ENCODE measurements at regions not wholly inside any gene's neighbourhood (a gene's known extent, or its start where the extent isn't known, plus 50 kb on each side); places are given as distances from the start of the nearest gene placed in this dataset.

DNA sequence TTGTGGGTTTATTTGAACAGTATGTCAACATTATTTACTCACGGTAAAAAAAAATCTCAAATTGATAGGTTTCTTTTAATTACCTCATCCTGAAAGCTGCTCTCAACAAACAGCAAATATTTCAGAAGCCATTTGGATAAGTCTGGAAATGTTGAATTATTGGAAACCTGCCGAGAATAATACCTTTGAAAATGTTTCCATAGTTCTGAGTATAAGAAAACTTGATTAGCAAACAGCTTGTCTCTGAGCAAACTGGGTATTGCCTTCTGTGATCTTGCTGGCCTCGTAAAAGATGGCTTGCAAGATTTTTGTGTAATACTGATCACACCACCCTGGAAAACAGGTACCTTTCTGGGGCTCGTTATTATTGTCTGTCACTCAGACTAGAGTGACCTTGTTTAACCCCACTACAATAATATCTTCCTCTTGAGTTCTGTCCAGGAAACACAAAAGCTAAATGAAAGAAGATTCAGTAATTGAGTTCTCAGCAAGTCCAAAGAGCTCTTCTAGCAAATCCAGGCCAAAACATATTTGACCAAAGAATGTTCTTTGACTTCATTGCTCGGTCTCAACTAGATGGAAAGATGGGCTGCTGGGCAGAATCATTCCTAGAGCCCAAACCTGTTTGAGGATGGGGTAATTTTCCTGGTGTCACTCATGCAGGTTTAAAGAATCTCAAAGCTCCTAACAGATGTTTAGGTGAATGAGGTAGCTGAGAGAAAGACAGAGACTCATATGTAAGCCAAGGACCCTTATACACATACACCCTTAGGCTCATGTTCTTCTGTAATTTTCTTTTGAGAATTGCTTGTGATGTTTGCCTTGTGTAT is 255.6 kb upstream of the JADE1 start:
- TF ChIP-seq, protein P1, sequence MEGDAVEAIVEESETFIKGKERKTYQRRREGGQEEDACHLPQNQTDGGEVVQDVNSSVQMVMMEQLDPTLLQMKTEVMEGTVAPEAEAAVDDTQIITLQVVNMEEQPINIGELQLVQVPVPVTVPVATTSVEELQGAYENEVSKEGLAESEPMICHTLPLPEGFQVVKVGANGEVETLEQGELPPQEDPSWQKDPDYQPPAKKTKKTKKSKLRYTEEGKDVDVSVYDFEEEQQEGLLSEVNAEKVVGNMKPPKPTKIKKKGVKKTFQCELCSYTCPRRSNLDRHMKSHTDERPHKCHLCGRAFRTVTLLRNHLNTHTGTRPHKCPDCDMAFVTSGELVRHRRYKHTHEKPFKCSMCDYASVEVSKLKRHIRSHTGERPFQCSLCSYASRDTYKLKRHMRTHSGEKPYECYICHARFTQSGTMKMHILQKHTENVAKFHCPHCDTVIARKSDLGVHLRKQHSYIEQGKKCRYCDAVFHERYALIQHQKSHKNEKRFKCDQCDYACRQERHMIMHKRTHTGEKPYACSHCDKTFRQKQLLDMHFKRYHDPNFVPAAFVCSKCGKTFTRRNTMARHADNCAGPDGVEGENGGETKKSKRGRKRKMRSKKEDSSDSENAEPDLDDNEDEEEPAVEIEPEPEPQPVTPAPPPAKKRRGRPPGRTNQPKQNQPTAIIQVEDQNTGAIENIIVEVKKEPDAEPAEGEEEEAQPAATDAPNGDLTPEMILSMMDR (conservative IDR thresholded peaks at IDR 0.05): no peak
- no peak for TF ChIP-seq EZH2 (IDR thresholded peaks at IDR 0.05; ENCODE audit: low read depth)
